PC-3 (cell line): ENCODE measurements at regions not wholly inside any gene's neighbourhood (a gene's known extent, or its start where the extent isn't known, plus 50 kb on each side); places are given as distances from the start of the nearest gene placed in this dataset.

Experiments used
- ATAC-seq: fragments of 200-7000 bp; cut with Tn5 transposase; 2 replicates; pipeline ENCODE4 v1.9.1; 2020; ENCODE audit warnings: mild to moderate bottlenecking, moderate library complexity
- BruUV-seq: library from RNA; stranded (reverse); fragments of 400-500 nt; replicated peaks from 2 replicates; lab custom pipeline; 2021; lab: Mats Ljungman, UMichigan
- CTCF ChIA-PET: fragments of 300-600 bp; sonication (Branson Sonifier 250); formaldehyde crosslinking; loops from one replicate; lab custom pipeline; 2022; ENCODE audit warnings: antibody characterized with exemption; lab: Charles Lee
- POLR2A ChIA-PET: fragments of 300-600 bp; sonication (Branson Sonifier 250); formaldehyde crosslinking; loops from one replicate; lab custom pipeline; 2022; ENCODE audit warnings: antibody characterized with exemption; ENCODE audit not compliant: unreplicated experiment; lab: Charles Lee
- DNase-seq: peaks from one replicate; pipeline ENCODE4 v3.0.0-alpha.2; 2015
- H2AFZ ChIP-seq: fragments of 300-600 bp; sonication (generic); 2 replicates; pipeline ENCODE4 v1.6.0; 2016; ENCODE audit warnings: antibody characterized with exemption, low read length
- H3F3A ChIP-seq: fragments of 300-600 bp; sonication (generic); one replicate; pipeline ENCODE4 v1.6.0; 2017; ENCODE audit warnings: antibody characterized with exemption, low read length, control low read depth, mild to moderate bottlenecking; ENCODE audit not compliant: unreplicated experiment
- H3K27ac ChIP-seq: fragments of 300-600 bp; sonication (generic); 2 replicates; pipeline ENCODE4 v1.5.1; 2016; ENCODE audit warnings: mild to moderate bottlenecking, low read length
- H3K27me3 ChIP-seq: fragments of 300-600 bp; sonication (generic); 2 replicates; pipeline ENCODE4 v1.6.1; 2016; ENCODE audit warnings: low read length, mixed read lengths
- H3K36me3 ChIP-seq: fragments of 300-600 bp; sonication (generic); 2 replicates; pipeline ENCODE4 v1.6.1; 2016; ENCODE audit warnings: low read depth, mixed run types, low read length, mixed read lengths
- H3K4me1 ChIP-seq: fragments of 300-600 bp; sonication (generic); 2 replicates; pipeline ENCODE4 v1.5.1; 2016; ENCODE audit warnings: low read length; ENCODE audit not compliant: insufficient read depth
- H3K4me2 ChIP-seq: fragments of 300-600 bp; sonication (generic); 2 replicates; pipeline ENCODE4 v1.6.0; 2016; ENCODE audit warnings: low read length
- H3K4me3 ChIP-seq: fragments of 300-600 bp; sonication (generic); 2 replicates; pipeline ENCODE4 v1.5.1; 2016; ENCODE audit warnings: mild to moderate bottlenecking, low read length, mixed read lengths
- H3K79me2 ChIP-seq: fragments of 300-600 bp; sonication (generic); 2 replicates; pipeline ENCODE4 v1.6.1; 2017; ENCODE audit warnings: low read length, mixed read lengths
- H3K9ac ChIP-seq: fragments of 300-600 bp; sonication (generic); 2 replicates; pipeline ENCODE4 v1.6.0; 2016; ENCODE audit warnings: mild to moderate bottlenecking, low read length
- H3K9me2 ChIP-seq: fragments of 300-600 bp; sonication (generic); replicated peaks from 2 replicates; pipeline ENCODE4 v1.6.1; 2016; ENCODE audit warnings: mixed run types, low read length, mixed read lengths
- H3K9me3 ChIP-seq: fragments of 300-600 bp; sonication (generic); 2 replicates; pipeline ENCODE4 v1.6.1; 2016; ENCODE audit warnings: low read length, mixed read lengths
- H4K20me1 ChIP-seq: fragments of 300-600 bp; sonication (generic); 2 replicates; pipeline ENCODE4 v1.6.1; 2016; ENCODE audit warnings: low read length, mixed read lengths
- EZH2 ChIP-seq: fragments of 300-600 bp; sonication (generic); IDR thresholded peaks from one replicate; pipeline ENCODE4 v1.6.1; 2017; ENCODE audit warnings: antibody characterized with exemption, mild to moderate bottlenecking, low read length; ENCODE audit not compliant: unreplicated experiment
- EZH2phosphoT487 ChIP-seq: fragments of 300-600 bp; sonication (generic); IDR thresholded peaks from 2 replicates; pipeline ENCODE4 v1.6.1; 2018; ENCODE audit warnings: mild to moderate bottlenecking, antibody characterized with exemption, low read length, borderline replicate concordance
- intact Hi-C: fragments of 100-400 bp; cut with micrococcal nuclease; formaldehyde crosslinking; loops from 2 replicates; pipeline ENCODE4 v1.9.0; 2023
- TF ChIP-seq, protein P1 (sequence below): fragments of 300-600 bp; sonication (generic); conservative IDR thresholded peaks from 2 replicates; pipeline ENCODE4 v1.5.1; 2017; ENCODE audit warnings: antibody characterized with exemption, low read depth, mild to moderate bottlenecking, low read length

GRCh38 chr7:52512656-52513055, 522.8 kb upstream of the POM121L12 start:
- intact Hi-C loops, result no loop called here
- Histone ChIP-seq H3K4me1 (no peaks in the 10 kb centered on the region), H3K9me3 (no peaks in the 10 kb centered on the region), H3K36me3 (no peaks in the 10 kb centered on the region), H3K27me3 (no peaks in the 10 kb centered on the region), H3F3A (no peaks in the 10 kb centered on the region), H3K4me3 (no peak overlapping the region), H3K79me2 (no peaks in the 10 kb centered on the region), H3K9me2 (no peaks in the 10 kb centered on the region), H4K20me1 (no peaks in the 10 kb centered on the region), H3K9ac (no peak overlapping the region), H2AFZ (no peak overlapping the region), H3K4me2 (no peak overlapping the region), H3K27ac (no peak overlapping the region)
- CTCF ChIA-PET, result no interaction called here
- no peak for ATAC-seq
- DNase-seq, result no peak
- POLR2A ChIA-PET, result no interaction called here
- TF ChIP-seq, protein P1, sequence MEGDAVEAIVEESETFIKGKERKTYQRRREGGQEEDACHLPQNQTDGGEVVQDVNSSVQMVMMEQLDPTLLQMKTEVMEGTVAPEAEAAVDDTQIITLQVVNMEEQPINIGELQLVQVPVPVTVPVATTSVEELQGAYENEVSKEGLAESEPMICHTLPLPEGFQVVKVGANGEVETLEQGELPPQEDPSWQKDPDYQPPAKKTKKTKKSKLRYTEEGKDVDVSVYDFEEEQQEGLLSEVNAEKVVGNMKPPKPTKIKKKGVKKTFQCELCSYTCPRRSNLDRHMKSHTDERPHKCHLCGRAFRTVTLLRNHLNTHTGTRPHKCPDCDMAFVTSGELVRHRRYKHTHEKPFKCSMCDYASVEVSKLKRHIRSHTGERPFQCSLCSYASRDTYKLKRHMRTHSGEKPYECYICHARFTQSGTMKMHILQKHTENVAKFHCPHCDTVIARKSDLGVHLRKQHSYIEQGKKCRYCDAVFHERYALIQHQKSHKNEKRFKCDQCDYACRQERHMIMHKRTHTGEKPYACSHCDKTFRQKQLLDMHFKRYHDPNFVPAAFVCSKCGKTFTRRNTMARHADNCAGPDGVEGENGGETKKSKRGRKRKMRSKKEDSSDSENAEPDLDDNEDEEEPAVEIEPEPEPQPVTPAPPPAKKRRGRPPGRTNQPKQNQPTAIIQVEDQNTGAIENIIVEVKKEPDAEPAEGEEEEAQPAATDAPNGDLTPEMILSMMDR, result no peak
- TF ChIP-seq EZH2 (no peak), EZH2phosphoT487 (no peak)
- no TSS peak for BruUV-seq

DNA sequence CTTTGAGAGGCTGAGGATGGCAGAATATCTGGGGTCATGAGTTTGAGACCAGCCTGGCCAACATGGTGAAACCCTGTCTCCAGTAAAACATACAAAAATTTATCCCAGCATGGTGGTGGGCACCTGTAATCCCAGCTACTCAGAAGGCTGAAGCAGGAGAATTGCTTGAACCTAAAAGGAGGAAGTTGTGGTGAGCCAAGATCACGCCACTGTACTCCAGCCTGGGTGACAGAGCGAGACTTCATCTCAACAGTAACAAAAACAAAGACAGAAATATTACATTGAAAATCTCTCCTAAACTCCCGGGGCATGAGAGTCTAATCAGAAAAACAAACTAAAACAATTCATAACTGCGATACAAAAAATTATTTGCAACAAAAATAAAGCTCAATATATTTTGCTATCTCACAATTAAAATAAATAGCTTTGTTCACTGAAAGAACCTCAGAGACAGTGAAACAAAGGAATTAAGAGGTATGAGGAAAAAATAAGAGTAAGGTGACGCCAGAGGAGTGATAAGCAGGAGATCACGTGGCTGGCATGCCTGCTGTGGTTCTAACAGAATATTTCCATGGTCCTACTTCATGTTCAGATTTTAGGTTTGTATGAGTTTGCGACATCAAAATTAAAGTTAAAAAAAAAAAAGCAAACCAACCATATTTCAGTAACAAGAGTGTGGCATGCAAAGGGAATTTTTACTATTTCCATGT, 527.7 kb upstream of the POM121L12 start:
- no peak for DNase-seq
- Histone ChIP-seq H3K27ac (no peak overlapping the region), H3K79me2 (no peaks in the 10 kb centered on the region), H4K20me1 (no peaks in the 10 kb centered on the region), H3K27me3 (no peaks in the 10 kb centered on the region), H3K9ac (no peak overlapping the region), H2AFZ (no peak overlapping the region), H3K4me2 (no peak overlapping the region), H3K9me2 (no peaks in the 10 kb centered on the region), H3K4me1 (no peaks in the 10 kb centered on the region), H3K36me3 (no peaks in the 10 kb centered on the region), H3K9me3 (no peaks in the 10 kb centered on the region), H3F3A (no peaks in the 10 kb centered on the region), H3K4me3 (no peak overlapping the region)
- ChIA-PET POLR2A (no interaction called here), CTCF (no interaction called here)
- BruUV-seq, result no TSS peak
- no peak for TF ChIP-seq EZH2
- TF ChIP-seq, protein P1, result no peak
- no peak for TF ChIP-seq EZH2phosphoT487
- intact Hi-C loops, result no loop called here
- ATAC-seq, result no peak

- POLR2A ChIA-PET, result no interaction called here
- H4K20me1 ChIP-seq, result no peaks in the 10 kb centered on the region
- no peaks in the 10 kb centered on the region for H3F3A ChIP-seq
- TF ChIP-seq EZH2phosphoT487 (no peak), EZH2 (no peak)
- TF ChIP-seq, protein P1, result no peak
- no peak overlapping the region for H3K27ac ChIP-seq
- H2AFZ ChIP-seq, result no peak overlapping the region
- H3K27me3 ChIP-seq, result no peaks in the 10 kb centered on the region
- ATAC-seq, result no peak
- no peaks in the 10 kb centered on the region for H3K9me3 ChIP-seq
- BruUV-seq, result no TSS peak
- CTCF ChIA-PET, result no interaction called here
- no peaks in the 10 kb centered on the region for H3K4me1 ChIP-seq
- H3K4me3 ChIP-seq, result no peak overlapping the region
- intact Hi-C loops, result no loop called here
- no peak for DNase-seq
- no peak overlapping the region for H3K9ac ChIP-seq
- no peak overlapping the region for H3K4me2 ChIP-seq
- no peaks in the 10 kb centered on the region for H3K79me2 ChIP-seq
- H3K9me2 ChIP-seq, result no peaks in the 10 kb centered on the region
- no peaks in the 10 kb centered on the region for H3K36me3 ChIP-seq
Measured at GRCh38 chr7:52506325-52506724, 529.1 kb upstream of the POM121L12 start.
